ENCODE measurements at regions not wholly inside any gene's neighbourhood (a gene's known extent, or its start where the extent isn't known, plus 50 kb on each side); places are given as distances from the start of the nearest gene placed in this dataset.

DNA sequence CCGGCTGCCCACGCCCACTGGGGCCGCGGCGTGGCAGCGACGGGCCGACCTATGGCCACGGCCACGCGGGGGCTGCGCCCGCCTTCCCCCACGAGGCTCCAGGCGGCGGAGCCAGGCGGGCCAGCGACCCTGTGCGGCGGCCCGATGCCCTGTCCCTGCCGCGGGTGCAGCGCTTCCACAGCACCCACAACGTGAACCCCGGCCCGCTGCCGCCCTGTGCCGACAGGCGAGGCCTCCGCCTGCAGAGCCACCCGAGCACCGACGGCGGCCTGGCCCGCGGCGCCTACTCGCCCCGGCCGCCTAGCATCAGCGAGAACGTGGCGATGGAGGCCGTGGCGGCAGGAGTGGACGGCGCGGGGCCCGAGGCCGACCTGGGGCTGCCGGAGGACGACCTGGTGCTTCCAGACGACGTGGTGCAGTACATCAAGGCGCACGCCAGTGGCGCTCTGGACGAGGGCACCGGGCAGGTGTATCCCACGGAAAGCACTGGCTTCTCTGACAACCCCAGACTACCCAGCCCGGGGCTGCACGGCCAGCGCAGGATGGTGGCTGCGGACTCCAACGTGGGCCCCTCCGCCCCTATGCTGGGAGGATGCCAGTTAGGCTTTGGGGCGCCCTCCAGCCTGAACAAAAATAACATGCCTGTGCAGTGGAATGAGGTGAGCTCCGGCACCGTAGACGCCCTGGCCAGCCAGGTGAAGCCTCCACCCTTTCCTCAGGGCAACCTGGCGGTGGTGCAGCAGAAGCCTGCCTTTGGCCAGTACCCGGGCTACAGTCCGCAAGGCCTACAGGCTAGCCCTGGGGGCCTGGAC is 253.2 kb downstream of the GLI2 start:
- DNase-seq, result peak in 1 of 7 donors; percentile 43
- 96 to 98% (median 96%) methylated on average over 31 to 74 of the region's 74 CpGs for WGBS, 4 donors
- no peaks in the 10 kb centered on the region for H3K9me3 ChIP-seq (replicated peaks in 1 of 3)
- no peak for TF ChIP-seq POLR2A (IDR thresholded peaks at IDR 0.05)
- TF ChIP-seq, protein P1, sequence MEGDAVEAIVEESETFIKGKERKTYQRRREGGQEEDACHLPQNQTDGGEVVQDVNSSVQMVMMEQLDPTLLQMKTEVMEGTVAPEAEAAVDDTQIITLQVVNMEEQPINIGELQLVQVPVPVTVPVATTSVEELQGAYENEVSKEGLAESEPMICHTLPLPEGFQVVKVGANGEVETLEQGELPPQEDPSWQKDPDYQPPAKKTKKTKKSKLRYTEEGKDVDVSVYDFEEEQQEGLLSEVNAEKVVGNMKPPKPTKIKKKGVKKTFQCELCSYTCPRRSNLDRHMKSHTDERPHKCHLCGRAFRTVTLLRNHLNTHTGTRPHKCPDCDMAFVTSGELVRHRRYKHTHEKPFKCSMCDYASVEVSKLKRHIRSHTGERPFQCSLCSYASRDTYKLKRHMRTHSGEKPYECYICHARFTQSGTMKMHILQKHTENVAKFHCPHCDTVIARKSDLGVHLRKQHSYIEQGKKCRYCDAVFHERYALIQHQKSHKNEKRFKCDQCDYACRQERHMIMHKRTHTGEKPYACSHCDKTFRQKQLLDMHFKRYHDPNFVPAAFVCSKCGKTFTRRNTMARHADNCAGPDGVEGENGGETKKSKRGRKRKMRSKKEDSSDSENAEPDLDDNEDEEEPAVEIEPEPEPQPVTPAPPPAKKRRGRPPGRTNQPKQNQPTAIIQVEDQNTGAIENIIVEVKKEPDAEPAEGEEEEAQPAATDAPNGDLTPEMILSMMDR (IDR thresholded peaks at IDR 0.05), result no peak
- intact Hi-C loops (cut with DNase I), result no loop called here
- H3K27ac ChIP-seq, result no peak overlapping the region
- H3K4me1 ChIP-seq (replicated peaks in 1 of 2), result no peaks in the 10 kb centered on the region
- peaks cover 0 to 12% of the 10 kb centered on the region in 2 donors for H3K36me3 ChIP-seq (replicated peaks in 1 of 2)
- no peaks in the 10 kb centered on the region for H3K27me3 ChIP-seq
- H3K4me3 ChIP-seq, result no peak overlapping the region

GRCh38 chr2:120989512-120990441 is 254.1 kb downstream of the GLI2 start:
- Histone ChIP-seq H3K4me3 (no peak overlapping the region), H3K4me1 (replicated peaks in 1 of 2) (no peaks in the 10 kb centered on the region), H3K27me3 (no peaks in the 10 kb centered on the region), H3K36me3 (replicated peaks in 1 of 2) (peaks cover 0 to 5% of the 10 kb centered on the region in 2 donors), H3K27ac (no peak overlapping the region), H3K9me3 (replicated peaks in 1 of 3) (no peaks in the 10 kb centered on the region)
- WGBS, 4 donors, result 92 to 100% (median 94%) methylated on average over 10 to 26 of the region's 26 CpGs; no CpG with 5 or more reads in 1 of the 4 donors
- intact Hi-C loops (cut with DNase I), result no loop called here
- DNase-seq, result peak in 1 of 7 donors; percentile 39
- TF ChIP-seq POLR2A (IDR thresholded peaks at IDR 0.05), result no peak
- TF ChIP-seq, protein P1 (IDR thresholded peaks at IDR 0.05), result no peak

DNA sequence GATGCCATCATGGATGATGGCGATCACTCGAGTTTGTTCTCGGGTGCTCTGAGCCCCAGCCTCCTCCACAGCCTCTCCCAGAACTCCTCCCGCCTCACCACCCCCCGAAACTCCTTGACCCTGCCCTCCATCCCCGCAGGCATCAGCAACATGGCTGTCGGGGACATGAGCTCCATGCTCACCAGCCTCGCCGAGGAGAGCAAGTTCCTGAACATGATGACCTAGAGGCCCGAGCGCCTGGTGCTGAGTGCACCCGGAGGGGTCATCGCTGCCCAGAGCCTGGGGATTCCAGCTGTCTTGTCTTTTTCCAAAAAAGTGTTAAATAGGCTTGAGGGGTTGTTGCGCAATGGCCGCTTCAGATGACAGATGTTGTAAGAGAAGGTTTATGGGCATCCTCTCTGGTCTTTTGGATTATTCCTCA is 254.8 kb downstream of the GLI2 start:
- DNase-seq, result peak in 3 of 7 donors; percentile 12 to 51 (median 21)
- Histone ChIP-seq H3K36me3 (replicated peaks in 1 of 2) (peaks cover 0 to 5% of the 10 kb centered on the region in 2 donors), H3K9me3 (replicated peaks in 1 of 3) (no peaks in the 10 kb centered on the region), H3K27ac (no peak overlapping the region), H3K4me3 (no peak overlapping the region), H3K27me3 (no peaks in the 10 kb centered on the region), H3K4me1 (replicated peaks in 1 of 2) (no peaks in the 10 kb centered on the region)
- whole genome bisulfite sequencing, 4 donors, result 93 to 95% (median 95%) methylated on average over 10 to 15 of the region's 15 CpGs
- TF ChIP-seq POLR2A (IDR thresholded peaks at IDR 0.05), result no peak
- TF ChIP-seq, protein P1 (IDR thresholded peaks at IDR 0.05), result no peak
- intact Hi-C loops (cut with DNase I), result no loop called here

- WGBS, 4 donors, result 84 to 87% (median 85%) methylated on average over 11 of the region's 11 CpGs
- Histone ChIP-seq H3K4me1 (replicated peaks in 1 of 2) (no peaks in the 10 kb centered on the region), H3K4me3 (no peak overlapping the region), H3K27ac (no peak overlapping the region), H3K9me3 (replicated peaks in 1 of 3) (no peaks in the 10 kb centered on the region), H3K36me3 (replicated peaks in 1 of 2) (peaks cover 0 to 5% of the 10 kb centered on the region in 2 donors), H3K27me3 (no peaks in the 10 kb centered on the region)
- TF ChIP-seq, protein P1 (IDR thresholded peaks at IDR 0.05), result no peak
- no peak for TF ChIP-seq POLR2A (IDR thresholded peaks at IDR 0.05)
- peak in 1 of 7 donors; percentile 44 for DNase-seq
- intact Hi-C loops (cut with DNase I), result no loop called here
Measured at GRCh38 chr2:120991441-120991840, 255.8 kb downstream of the GLI2 start.
